Neuronal stem cell (in vitro differentiated cells): ENCODE measurements at regions not wholly inside any gene's neighbourhood (a gene's known extent, or its start where the extent isn't known, plus 50 kb on each side); places are given as distances from the start of the nearest gene placed in this dataset.

Experiments used
- DNase-seq: peaks from one replicate; pipeline ENCODE4 v3.0.0-alpha.2; 2013; ENCODE audit warnings: low spot score
- H2AFZ ChIP-seq: one replicate; pipeline ENCODE4 v1.6.1; 2013; ENCODE audit warnings: mild to moderate bottlenecking, low read length, inconsistent platforms
- H2AK5ac ChIP-seq: 2 replicates; pipeline ENCODE4 v1.6.1; 2013; ENCODE audit warnings: low read depth, mild to moderate bottlenecking, inconsistent platforms, low read length, moderate library complexity, mixed read lengths
- H2BK120ac ChIP-seq: 2 replicates; pipeline ENCODE4 v1.6.1; 2013; ENCODE audit warnings: low read depth, mild to moderate bottlenecking, inconsistent platforms, low read length, moderate library complexity, mixed read lengths
- H2BK12ac ChIP-seq: one replicate; pipeline ENCODE4 v1.6.1; 2013; ENCODE audit warnings: low read length, inconsistent platforms
- H2BK15ac ChIP-seq: 2 replicates; pipeline ENCODE4 v1.6.1; 2013; ENCODE audit warnings: mild to moderate bottlenecking, low read length, inconsistent platforms, mixed read lengths
- H2BK5ac ChIP-seq: one replicate; pipeline ENCODE4 v1.6.1; 2013; ENCODE audit warnings: inconsistent platforms, mild to moderate bottlenecking, low read length, moderate library complexity
- H3K14ac ChIP-seq: one replicate; pipeline ENCODE4 v1.6.1; 2013; ENCODE audit warnings: low read length, inconsistent platforms
- H3K18ac ChIP-seq: 2 replicates; pipeline ENCODE4 v1.6.1; 2013; ENCODE audit warnings: low read length, inconsistent platforms
- H3K23ac ChIP-seq: 2 replicates; pipeline ENCODE4 v1.6.1; 2013; ENCODE audit warnings: low read depth, mild to moderate bottlenecking, mixed read lengths, low read length, inconsistent platforms; ENCODE audit not compliant: poor library complexity
- H3K27ac ChIP-seq: replicated peaks from 3 replicates; pipeline ENCODE4 v1.5.1; 2013; ENCODE audit warnings: low read length, inconsistent platforms
- H3K27me3 ChIP-seq, 3 experiments: 2 replicates each; pipeline ENCODE4 v1.6.1; 2013; ENCODE audit warnings: low read length in 3 of 3, mild to moderate bottlenecking in 2 of 3, inconsistent platforms in 1 of 3, low read depth in 1 of 3, mixed read lengths in 1 of 3, moderate library complexity in 1 of 3; ENCODE audit not compliant: control insufficient read depth in 3 of 3, insufficient read depth in 3 of 3
- H3K36me3 ChIP-seq, 2 donors: replicated peaks in 1 of 2; 2 replicates each; pipeline ENCODE4 v1.6.1; 2013; ENCODE audit warnings: low read length in 2 of 2; ENCODE audit not compliant: control insufficient read depth in 2 of 2, insufficient read depth in 2 of 2
- H3K4ac ChIP-seq: 2 replicates; pipeline ENCODE4 v1.6.1; 2013; ENCODE audit warnings: inconsistent platforms, mild to moderate bottlenecking, low read length, moderate library complexity
- H3K4me1 ChIP-seq, 2 donors: 1 replicate in 1 of 2; 2 replicates in 1 of 2; pipeline ENCODE4 v1.6.1; 2013; ENCODE audit warnings: low read length in 2 of 2, low read depth in 1 of 2; ENCODE audit not compliant: control insufficient read depth in 2 of 2, insufficient read depth in 1 of 2
- H3K4me2 ChIP-seq: one replicate; pipeline ENCODE4 v1.6.1; 2013; ENCODE audit warnings: mild to moderate bottlenecking, low read length, inconsistent platforms; ENCODE audit not compliant: insufficient read depth, poor library complexity, severe bottlenecking
- H3K4me3 ChIP-seq, 2 donors: 2 replicates each; pipeline ENCODE4 v1.5.1; 2013; ENCODE audit warnings: low read length in 2 of 2, mild to moderate bottlenecking in 2 of 2, inconsistent platforms in 1 of 2, moderate library complexity in 1 of 2
- H3K79me1 ChIP-seq: one replicate; pipeline ENCODE4 v1.6.1; 2013; ENCODE audit warnings: low read depth, mild to moderate bottlenecking, inconsistent platforms, low read length, moderate library complexity
- H3K9ac ChIP-seq: one replicate; pipeline ENCODE4 v1.6.1; 2013; ENCODE audit warnings: mild to moderate bottlenecking, low read depth, low read length, inconsistent platforms; ENCODE audit not compliant: poor library complexity
- H3K9me3 ChIP-seq, 2 donors: replicated peaks in 1 of 2; 2 replicates each; pipeline versions ENCODE3 to v1.6.1; 2013; ENCODE audit warnings: low read length in 2 of 2, mild to moderate bottlenecking in 2 of 2, inconsistent platforms in 1 of 2, low read depth in 1 of 2, mixed read lengths in 1 of 2, moderate library complexity in 1 of 2; ENCODE audit not compliant: control insufficient read depth in 2 of 2, insufficient read depth in 1 of 2
- H4K8ac ChIP-seq: one replicate; pipeline ENCODE4 v1.6.1; 2013; ENCODE audit warnings: low read depth, mild to moderate bottlenecking, inconsistent platforms, low read length, moderate library complexity
- H4K91ac ChIP-seq: one replicate; pipeline ENCODE4 v1.6.1; 2013; ENCODE audit warnings: low read length, low read depth, mild to moderate bottlenecking, inconsistent platforms; ENCODE audit not compliant: poor library complexity
- WGBS, 2 donors: extraction: QIAGEN DNeasy Blood & Tissue Kit; methylation state at CpG; one replicate each; pipeline ENCODE4 v1.1.7; 2013; ENCODE audit warnings: missing lambda C conversion rate in 2 of 2, mixed read lengths in 1 of 2; ENCODE audit not compliant: insufficient read length in 2 of 2, insufficient replicate concordance in 1 of 2; ENCODE audit errors: extremely low coverage in 2 of 2; 5-methylcytosine and 5-hydroxymethylcytosine counted together

DNA sequence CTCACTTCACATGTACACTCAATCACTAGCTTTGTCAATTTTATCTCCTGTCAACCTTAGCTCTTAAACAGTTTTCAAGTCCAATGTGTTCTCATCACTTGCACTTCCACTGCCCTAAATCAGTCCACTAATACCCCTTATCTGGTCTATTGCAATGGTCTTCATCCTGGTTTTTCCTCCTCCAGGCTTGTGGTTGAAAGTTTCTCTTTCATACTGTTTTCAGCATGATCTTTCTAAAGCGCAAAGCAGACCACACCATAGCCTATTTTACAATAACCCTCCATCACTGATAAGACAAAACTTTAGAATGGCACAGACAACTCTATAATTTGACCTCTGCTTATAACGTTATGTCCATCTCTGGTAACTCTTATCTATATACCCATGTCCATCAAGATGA, 62.0 kb upstream of the DDHD1 start:
- Histone ChIP-seq H2BK120ac (no peak overlapping the region), H3K23ac (no peak overlapping the region), H2BK12ac (no peak overlapping the region)

DNA sequence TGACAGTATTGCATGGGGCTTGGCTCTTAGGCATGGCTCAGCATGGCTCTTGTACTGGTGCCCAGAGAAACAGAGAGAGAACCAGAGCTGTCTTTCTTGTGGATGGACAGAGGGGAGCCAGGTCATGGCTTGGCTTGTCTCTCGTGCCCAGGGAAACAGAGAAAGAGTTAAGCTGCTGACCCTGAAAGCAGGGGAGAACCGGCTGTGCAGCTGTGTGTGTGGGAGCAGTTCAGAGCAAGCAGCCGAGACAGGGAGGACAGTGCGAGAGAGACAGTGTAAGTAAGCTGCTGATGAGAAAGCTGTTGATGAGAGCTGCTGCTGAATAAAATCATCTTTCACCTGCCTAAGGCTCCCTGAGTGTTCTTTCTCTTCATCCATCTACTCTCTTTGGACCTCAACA, 61.3 kb upstream of the DDHD1 start:
- peak overlapping the region; percentile 72 for H2AFZ ChIP-seq
- no peak overlapping the region for H4K8ac ChIP-seq
- no peak overlapping the region for H4K91ac ChIP-seq
- H2BK15ac ChIP-seq, result no peak overlapping the region
- DNase-seq, result no peak
- H3K4ac ChIP-seq, result no peak overlapping the region
- H3K9ac ChIP-seq, result no peak overlapping the region
- no peaks in the 10 kb centered on the region for H3K27me3 ChIP-seq
- H3K14ac ChIP-seq, result no peak overlapping the region
- H3K18ac ChIP-seq, result no peak overlapping the region
- no peak overlapping the region for H3K4me2 ChIP-seq
- no peak overlapping the region for H2BK120ac ChIP-seq
- no peaks in the 10 kb centered on the region for H3K79me1 ChIP-seq
- H3K23ac ChIP-seq, result no peak overlapping the region
- no peaks in the 10 kb centered on the region for H3K9me3 ChIP-seq
- WGBS, 2 donors, result no CpG with 5 or more reads among the region's 4 CpGs
- no peak overlapping the region for H2BK12ac ChIP-seq
- H3K4me1 ChIP-seq, result peaks cover 3 to 7% of the 10 kb centered on the region in 2 donors
- no peaks in the 10 kb centered on the region for H3K36me3 ChIP-seq
- no peak overlapping the region for H2AK5ac ChIP-seq
- no peak overlapping the region for H3K27ac ChIP-seq
- H3K4me3 ChIP-seq, result no peak overlapping the region
- no peak overlapping the region for H2BK5ac ChIP-seq

More for the DNA sequence above, 62.0 kb upstream of the DDHD1 start:
- WGBS, 2 donors, result no CpG with 5 or more reads among the region's 2 CpGs
- no peak for DNase-seq
- Histone ChIP-seq H3K27me3 (no peaks in the 10 kb centered on the region), H3K79me1 (no peaks in the 10 kb centered on the region), H2BK5ac (no peak overlapping the region), H2AFZ (no peak overlapping the region), H3K9me3 (no peaks in the 10 kb centered on the region), H3K18ac (no peak overlapping the region), H2BK15ac (no peak overlapping the region), H3K9ac (no peak overlapping the region), H3K4me2 (no peak overlapping the region), H3K36me3 (no peaks in the 10 kb centered on the region), H2AK5ac (no peak overlapping the region), H3K4me3 (no peak overlapping the region), H3K14ac (no peak overlapping the region), H3K4ac (no peak overlapping the region), H3K4me1 (peaks cover 3 to 7% of the 10 kb centered on the region in 2 donors), H4K91ac (no peak overlapping the region), H3K27ac (no peak overlapping the region), H4K8ac (no peak overlapping the region)

DNA sequence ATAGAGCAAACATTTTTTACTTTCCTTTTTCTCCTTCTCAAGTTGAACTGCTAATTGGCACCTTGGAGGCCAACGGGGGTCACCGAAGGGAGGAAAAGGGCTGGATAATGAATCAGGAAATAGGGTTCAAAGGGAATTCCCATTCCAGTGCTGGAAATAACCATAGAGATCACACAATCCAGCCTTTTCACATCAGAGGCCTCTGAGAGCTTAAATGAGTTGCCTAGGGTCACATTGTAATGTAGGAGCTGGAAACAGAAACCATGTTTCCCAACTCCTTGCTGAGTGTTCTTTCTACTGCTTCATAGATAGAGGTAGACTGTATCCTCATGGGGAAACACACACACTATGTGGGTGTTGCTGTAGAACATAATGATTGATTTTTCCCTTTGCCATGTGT, 60.6 kb upstream of the DDHD1 start:
- H3K9me3 ChIP-seq, result no peaks in the 10 kb centered on the region
- H2AFZ ChIP-seq, result peak overlapping the region; percentile 72
- H3K4me2 ChIP-seq, result no peak overlapping the region
- no peak overlapping the region for H3K27ac ChIP-seq
- no peak overlapping the region for H4K91ac ChIP-seq
- H2BK12ac ChIP-seq, result no peak overlapping the region
- no peak overlapping the region for H3K4ac ChIP-seq
- H2BK5ac ChIP-seq, result no peak overlapping the region
- no peak overlapping the region for H3K23ac ChIP-seq
- H3K18ac ChIP-seq, result no peak overlapping the region
- no peak overlapping the region for H2BK15ac ChIP-seq
- no CpG with 5 or more reads among the region's 2 CpGs for WGBS, 2 donors
- DNase-seq, result no peak
- peaks cover 3 to 7% of the 10 kb centered on the region in 2 donors for H3K4me1 ChIP-seq
- no peak overlapping the region for H2BK120ac ChIP-seq
- no peak overlapping the region for H3K14ac ChIP-seq
- no peaks in the 10 kb centered on the region for H3K27me3 ChIP-seq
- H4K8ac ChIP-seq, result no peak overlapping the region
- no peaks in the 10 kb centered on the region for H3K36me3 ChIP-seq
- H2AK5ac ChIP-seq, result no peak overlapping the region
- no peak overlapping the region for H3K9ac ChIP-seq
- no peaks in the 10 kb centered on the region for H3K79me1 ChIP-seq
- no peak overlapping the region for H3K4me3 ChIP-seq

DNA sequence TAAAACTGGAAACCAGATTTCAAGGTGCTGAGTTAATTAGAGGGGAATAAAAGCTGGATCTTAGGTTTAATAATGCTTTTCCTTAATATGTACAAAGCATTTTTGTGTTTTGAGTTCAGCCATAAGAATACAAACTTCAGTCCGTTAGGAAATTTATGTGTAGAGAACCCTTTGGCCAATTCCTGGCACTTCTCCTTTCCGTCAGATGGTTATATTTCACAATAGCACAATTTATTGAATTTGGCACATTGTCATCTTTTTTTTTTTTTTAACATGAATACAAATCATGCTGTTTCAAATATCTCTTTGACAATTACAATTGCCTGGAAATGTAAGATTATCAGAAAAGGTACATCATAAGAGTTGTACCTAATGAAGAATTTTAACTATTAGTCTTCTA, 56.2 kb upstream of the DDHD1 start:
- Histone ChIP-seq H4K91ac (no peak overlapping the region), H3K18ac (no peak overlapping the region), H3K4ac (no peak overlapping the region), H2BK120ac (no peak overlapping the region), H2BK5ac (no peak overlapping the region), H3K27me3 (no peaks in the 10 kb centered on the region), H3K4me3 (no peak overlapping the region), H2BK15ac (no peak overlapping the region), H2AK5ac (no peak overlapping the region), H3K79me1 (no peaks in the 10 kb centered on the region), H3K14ac (no peak overlapping the region), H3K9ac (no peak overlapping the region), H3K23ac (no peak overlapping the region), H3K4me2 (no peak overlapping the region), H2BK12ac (no peak overlapping the region), H3K9me3 (peaks cover 0 to 3% of the 10 kb centered on the region in 2 donors), H3K36me3 (no peaks in the 10 kb centered on the region), H4K8ac (no peak overlapping the region), H3K4me1 (peaks cover 3 to 4% of the 10 kb centered on the region in 2 donors), H3K27ac (no peak overlapping the region), H2AFZ (no peak overlapping the region)
- no CpG with 5 or more reads among the region's 2 CpGs for WGBS, 2 donors
- DNase-seq, result no peak
